H1 (cell line): ENCODE measurements at regions not wholly inside any gene's neighbourhood (a gene's known extent, or its start where the extent isn't known, plus 50 kb on each side); places are given as distances from the start of the nearest gene placed in this dataset.

Experiments used
- ATF2 ChIP-seq: IDR thresholded peaks from 2 replicates; pipeline ENCODE4 v1.6.1; 2012; ENCODE audit warnings: low read length, inconsistent platforms
- KDM1A ChIP-seq: fragments of 200-600, 300-600 bp; sonication (generic); IDR thresholded peaks from 2 replicates; pipeline ENCODE4 v1.7.1; 2016; ENCODE audit warnings: mild to moderate bottlenecking, low read length, borderline replicate concordance
- NANOG ChIP-seq: IDR thresholded peaks from 2 replicates; pipeline ENCODE4 v1.6.1; 2011; ENCODE audit warnings: low read length, low read depth, mild to moderate bottlenecking, inconsistent platforms; ENCODE audit not compliant: insufficient read depth, poor library complexity, severe bottlenecking
- ZNF274 ChIP-seq: IDR thresholded peaks from 2 replicates; pipeline ENCODE4 v1.7.0; 2012; ENCODE audit warnings: low read length, borderline replicate concordance; ENCODE audit errors: extremely low read depth

GRCh38 chr6:82551831-82552230, 188.2 kb downstream of the TPBG start (continued):
- TF ChIP-seq ATF2 (no peak), ZNF274 (no peak), KDM1A (no peak), NANOG (no peak)
